Activated naive CD4-positive, alpha-beta T cell (primary cell): ENCODE measurements at regions not wholly inside any gene's neighbourhood (a gene's known extent, or its start where the extent isn't known, plus 50 kb on each side); places are given as distances from the start of the nearest gene placed in this dataset.

Experiments
- DNase-seq, 4 experiments: peaks; one replicate each; lab custom pipeline; 2025; lab: John Stamatoyannopoulos, UW

DNA sequence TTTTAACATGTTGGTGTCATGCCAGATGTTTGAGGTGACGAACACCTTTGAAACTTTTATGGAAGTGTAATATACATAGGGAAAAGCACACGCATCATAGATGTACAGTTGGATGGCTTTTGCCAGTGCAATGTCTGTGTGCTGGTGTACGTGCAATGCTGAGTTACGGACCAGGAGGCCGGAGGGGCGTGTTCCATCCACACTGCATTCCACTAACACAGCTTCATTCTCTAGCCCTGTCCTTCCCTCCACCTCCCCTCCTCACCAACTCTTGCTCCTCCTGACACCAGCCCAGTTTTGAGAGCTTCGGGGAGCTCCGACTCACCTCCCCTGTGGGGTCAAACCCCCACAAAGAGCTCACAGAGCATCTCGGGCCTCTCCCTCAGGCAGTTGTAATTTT, 358.8 kb downstream of the C16orf95 start:
- DNase-seq: no peak

DNA sequence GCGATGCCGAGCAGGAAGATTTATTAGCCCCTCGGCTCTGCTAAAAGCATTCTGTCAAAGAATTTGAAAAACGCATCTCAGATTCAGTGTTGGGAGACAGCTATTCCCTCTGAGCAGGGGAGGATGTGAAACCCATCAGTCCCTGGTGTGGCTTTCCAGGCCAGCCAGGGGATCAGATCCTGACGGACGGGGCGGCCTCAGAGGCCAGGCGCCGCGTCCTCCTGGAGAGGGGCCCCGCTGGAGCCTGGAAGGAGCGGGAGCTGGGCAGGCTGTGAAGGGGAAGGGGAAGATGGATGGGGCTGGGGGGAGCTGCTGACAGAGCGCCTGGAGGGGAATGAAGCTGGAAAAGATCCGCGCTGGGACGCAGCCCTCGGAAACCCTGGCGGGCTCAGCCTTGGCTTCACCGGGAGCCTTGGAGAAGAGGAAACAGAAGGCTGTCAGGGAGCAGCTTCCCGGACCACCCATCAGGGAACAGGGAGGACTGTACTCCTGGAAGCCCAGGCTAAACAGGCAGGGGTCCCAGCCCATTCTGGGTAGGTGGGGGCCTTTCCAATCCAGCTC, 358.0 kb downstream of the C16orf95 start:
- DNase-seq: no peak

DNA sequence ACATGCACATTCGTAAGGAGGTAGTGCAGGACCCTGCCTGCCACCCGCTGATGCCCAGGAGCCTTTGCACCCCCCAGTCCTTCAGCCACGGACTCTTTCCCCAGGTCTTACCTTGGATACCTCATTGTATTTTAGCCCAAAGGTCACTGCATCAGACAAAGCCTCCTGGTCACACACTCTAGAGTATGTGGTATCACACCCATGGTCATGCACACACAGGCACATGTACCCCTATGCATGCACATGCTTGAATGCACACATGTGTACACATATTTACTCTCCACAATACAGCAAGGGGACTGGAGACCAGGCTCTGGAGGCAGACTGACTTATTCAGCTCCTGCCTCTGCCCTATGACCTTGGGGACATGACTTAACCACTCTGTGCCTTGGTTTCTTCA, 357.5 kb downstream of the C16orf95 start:
- no peak for DNase-seq

DNA sequence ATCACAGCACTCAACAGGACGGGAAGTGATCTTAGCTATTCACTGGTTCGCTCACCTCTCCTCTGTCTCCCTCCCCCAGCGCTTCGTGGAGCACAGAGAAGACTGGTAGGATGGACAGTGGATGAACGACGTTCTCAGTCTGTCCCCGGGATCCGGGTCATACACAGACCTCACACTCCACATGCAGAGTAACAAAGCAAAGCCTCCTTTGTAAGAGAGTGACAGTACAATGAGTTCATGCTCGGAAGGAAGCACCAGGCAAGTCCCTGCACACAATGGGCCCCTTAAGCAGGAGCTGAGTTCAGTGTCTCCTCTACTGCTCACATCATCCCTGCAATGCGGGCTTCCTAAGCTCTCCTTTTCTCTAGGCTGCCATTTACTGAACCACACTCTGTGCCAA, 356.9 kb downstream of the C16orf95 start:
- DNase-seq: no peak

DNA sequence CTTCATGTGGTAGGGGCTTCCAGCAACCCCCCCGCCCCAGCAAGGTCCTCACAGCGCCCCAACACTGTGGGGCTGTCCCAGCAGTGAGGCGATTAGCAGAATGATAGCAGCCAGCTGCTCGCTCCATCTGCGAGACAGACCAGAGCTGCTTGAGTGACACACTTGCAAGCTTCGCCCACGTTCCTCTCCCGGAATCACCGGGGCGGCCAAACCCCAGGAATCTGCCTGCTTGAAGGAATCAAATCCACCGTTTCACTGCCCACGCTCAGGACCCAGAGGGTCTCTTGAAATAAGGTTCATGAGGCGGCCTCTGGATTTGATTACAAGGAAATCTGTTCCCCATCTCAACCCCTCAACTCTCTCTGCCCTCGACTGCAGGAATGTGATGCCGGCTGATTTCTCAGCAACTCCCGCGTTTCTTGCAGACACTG, 356.0 kb downstream of the C16orf95 start:
- no peak for DNase-seq

DNA sequence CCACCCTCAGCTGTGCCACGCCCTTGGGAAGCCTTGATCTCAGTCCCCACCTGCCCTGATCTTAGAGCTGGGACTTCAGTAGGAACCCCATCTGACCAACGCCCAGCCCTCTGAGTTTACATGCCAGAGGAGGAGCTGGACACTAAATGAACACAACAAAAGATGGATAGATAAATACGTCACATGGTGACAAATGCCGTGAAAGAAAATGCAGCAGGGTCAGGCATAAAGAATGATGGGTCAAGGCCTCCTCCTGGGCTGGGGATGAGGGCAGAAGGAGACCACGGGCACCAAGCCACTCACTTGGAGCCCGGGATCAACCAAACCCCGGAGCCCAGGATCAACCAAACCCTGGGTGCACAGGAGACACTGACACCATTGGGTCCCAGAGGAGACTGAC, 354.9 kb downstream of the C16orf95 start:
- no peak for DNase-seq

DNA sequence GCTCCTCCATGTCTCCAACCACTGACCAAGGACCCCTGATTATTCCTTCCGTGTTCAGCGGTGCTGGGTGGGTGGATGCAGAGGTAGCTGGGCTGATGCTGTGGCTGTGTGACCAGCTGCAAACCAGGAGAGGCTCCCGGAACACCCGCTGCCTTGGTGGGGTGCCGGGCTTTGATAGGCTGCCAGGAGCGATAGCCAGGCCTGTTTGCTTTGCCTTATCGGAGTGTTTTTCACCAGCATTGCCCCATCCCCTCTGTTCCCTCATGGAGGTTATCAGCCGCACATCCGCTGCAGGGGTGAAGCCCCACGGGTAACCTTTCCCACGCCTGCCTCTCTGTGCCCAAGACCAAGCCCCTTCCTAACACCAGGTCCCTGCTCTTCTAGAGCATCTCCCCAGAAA, 354.3 kb downstream of the C16orf95 start:
- DNase-seq: no peak

DNA sequence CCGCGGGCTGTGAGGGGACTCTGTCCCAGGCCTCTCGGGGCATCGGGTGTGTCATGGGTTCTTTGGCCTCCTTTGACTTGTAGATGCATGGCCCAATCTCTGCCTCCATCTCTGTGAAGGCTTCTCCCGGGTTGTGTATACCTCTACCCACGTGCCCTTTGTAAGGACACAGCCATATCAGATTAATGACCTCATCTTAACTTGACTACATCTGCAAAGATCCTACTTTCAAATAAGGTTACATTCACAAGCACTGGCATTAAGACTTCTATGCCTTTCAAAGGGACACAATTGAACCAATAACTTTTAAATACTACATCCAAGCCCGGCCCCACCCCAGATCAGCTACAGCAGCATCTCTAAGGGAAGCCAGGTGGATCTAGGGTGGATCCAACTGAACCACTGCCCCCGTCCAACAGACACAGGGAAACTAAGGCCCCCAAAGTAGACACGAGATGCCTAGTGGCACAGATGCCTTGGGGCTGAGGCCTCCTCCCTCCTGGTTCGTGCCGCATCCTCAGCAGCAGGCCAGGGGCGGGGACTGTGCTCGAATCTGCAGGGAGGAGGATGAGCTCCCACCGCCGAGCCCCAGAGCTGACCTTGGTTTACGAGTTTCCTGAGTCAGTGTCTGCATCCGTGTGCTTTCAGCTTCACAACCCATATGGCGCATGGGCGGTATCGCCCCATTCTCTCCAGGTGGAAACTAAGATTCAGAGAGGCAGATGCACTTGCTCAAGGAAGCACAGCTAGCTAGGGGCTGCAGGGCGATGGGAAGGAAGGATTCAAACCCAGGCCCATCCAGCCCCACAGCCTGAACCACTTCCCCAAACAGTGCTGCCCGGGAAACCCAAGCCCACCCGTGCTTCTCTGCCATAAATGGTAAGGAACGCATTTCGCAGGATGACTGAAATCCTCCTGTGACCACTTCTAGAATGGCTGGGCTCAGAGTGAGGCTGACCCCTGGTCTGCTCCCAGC, 353.3 kb downstream of the C16orf95 start:
- no peak for DNase-seq

DNA sequence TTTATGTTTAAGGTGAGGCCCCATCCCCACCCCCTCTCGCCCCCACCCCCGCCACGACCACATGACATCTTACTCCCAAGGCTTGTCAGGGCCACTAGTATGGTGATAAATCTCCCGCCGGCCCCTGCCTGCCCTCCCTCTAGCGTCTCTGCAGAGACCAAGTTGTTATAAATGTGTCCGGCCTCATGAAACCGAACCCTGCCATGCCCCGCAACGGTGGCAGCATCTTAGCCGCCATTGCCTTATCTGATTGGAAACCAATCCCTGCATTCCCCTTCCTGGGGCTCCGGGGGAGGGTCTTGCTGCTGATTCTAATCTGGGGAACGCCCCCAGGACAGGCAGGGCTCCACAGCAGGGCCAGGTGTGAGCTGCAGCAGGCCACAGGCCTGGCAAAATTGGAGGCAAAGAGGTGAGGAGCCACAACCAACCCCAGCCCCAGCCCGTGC, 352.4 kb downstream of the C16orf95 start:
- DNase-seq: no peak

DNA sequence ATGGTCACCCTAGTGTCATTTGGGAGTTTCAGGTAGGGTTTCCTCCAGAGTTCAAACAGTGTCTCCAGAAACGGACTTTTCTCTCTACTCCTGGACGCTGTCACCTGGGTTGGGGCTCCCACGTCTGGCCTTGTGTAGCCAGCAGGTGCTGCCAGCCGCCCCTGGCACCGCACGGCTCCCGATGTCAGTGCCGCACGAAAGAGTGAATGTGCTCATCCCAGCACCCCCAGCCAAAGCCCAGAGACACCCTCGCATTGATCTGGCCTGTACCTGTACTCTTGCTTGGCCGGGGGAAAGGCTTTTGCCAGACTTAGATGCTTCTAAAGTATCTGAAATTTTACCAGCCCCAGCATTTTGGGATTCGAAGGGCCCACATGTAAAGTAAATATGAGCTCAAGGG, 351.9 kb downstream of the C16orf95 start:
- DNase-seq: no peak

DNA sequence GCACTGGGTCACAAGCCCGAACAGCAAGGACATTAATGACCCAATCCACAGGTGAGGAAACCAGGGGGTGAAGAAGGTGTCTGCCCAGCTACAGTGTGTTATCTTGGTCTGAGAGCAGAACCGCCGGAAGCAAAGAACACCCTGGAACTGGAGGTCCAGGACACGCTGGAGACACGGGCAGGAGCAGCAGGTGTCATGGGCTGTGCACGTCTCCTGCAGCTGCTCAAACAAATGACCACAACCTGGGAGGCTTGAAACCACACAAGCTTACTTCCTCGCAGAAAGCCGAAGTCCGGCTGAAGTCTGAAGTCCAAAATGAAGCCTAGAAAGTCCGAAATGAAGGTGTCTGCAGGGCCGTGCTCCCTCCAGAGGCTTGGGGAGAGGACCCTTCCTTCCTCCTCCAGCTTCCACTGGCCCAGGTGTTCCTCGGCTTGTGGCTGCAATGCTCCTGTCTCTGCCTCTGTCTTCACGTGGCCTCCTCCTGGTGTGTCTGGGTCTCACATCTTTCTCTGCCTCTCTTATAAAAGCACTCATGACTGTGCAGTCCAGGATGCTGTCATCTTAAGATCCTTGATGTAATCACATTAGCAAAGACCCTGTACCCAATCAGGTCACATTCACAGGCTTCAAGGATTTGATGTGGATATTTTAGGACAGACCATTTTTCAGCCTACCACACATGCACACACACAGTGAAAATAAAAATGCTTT, 351.2 kb downstream of the C16orf95 start:
- no peak for DNase-seq

DNA sequence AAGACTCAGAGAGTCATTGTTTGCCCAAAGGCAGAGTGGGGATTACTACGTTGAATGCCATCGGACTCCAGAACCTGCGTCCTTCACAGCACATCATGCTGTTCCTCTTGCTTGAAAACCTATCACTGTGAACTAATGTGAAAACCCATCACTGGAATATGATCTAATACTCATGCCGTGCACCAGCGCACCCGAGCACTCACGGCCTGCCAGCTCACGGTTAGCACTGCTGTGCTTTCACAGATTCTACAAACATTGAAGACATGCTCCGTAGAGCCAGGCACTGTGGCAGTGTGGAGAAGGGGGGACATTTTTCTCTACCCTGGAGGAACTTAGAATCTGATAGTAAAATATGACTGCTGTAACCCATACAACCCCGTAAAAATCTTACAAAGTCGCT, 350.4 kb downstream of the C16orf95 start:
- no peak for DNase-seq

DNA sequence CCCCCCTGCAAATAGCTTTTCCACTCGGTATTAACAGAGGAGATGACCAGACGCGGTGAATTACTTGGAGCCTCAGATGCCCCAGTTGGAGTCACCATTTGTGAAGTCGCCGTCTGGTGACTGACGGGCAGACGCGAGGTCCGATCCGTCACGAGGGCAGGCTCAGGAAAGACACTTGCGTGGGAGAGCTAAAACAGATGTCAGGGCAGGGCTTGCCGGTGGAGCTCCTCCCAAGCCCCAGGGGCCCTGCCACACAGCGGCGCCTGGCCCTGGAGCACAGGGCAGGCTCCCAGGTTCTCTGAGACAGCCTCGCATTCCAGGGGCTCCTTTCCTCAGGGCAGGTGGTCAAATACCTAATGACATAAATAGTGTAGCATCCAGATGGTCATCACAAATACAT, 348.3 kb downstream of the C16orf95 start:
- no peak for DNase-seq

DNA sequence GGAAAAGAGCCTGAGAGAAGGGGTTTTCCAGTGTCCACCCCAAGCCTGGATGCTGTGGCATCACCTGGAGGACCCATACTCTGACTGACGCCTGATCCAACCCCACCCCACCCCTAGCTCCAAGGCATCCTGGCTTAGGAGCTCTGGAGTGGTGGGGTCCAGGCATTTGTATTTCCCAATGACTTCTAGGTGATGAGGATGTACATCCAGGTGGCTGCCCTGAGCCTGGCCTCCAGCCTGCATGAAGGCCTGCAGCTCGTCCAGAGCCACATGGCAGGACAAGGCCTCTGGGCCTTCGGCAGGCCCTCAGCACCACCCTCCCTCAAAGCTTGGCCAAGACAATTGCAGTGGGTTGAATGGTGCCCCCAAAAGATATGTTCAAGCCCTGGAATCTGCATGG, 347.5 kb downstream of the C16orf95 start:
- no peak for DNase-seq

DNA sequence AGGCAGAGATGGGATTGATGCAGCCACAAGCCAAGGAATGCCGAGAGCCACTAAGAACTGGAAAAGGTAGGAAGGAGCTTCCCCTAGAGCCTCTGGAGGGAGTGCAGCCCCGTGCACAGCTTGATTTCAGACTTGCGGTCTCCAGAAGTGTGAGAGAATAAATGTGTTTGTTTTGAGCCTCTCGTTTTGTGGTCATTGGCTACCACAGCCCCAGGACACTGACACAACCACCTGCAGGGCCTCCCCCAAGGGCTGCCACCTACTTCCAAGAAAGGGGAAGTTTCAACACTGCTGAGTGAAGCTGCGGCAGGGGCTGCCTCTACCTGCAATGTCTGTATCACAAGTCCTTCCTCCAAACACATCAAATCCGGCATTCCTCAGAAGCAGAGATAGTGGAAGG, 346.9 kb downstream of the C16orf95 start:
- DNase-seq: no peak

DNA sequence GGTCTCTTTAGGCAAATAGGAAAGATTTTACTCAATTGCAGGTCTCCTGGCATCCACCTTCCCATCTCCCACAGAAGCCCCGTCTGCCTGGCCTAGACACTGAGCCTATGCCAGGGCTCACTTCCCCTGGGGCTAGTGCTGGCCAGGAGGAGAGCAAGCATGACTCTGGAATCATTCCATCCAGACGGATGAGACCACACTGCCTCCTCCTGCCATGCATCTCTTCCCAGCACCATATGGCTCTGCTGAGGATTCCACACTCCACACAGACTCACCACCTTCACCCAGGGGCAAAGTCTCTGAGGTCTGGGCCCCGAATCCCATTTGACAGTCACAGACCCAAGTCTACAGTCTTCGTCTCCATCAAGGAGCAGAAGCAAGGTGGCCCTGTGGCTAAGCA, 346.5 kb downstream of the C16orf95 start:
- DNase-seq: no peak

DNA sequence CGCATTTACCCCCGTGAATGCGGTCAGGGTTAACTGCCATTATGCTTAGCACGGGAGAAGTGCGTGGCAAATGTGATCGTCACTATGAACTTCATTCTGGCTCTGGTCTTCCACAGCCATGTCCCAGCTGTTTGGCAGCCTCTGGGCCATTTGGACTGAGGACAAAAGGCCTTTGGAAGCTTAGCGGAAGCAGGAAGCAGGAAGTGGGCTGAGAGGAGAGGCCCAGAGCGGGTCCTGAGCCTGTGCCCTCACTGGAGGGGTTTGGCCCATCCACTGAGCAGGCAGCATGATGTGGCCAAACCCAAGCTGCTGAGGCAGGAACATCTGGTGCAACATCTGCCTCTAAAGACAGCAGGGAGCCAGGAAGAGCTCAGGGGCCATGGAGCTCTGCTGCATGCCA, 345.9 kb downstream of the C16orf95 start:
- DNase-seq: no peak

DNA sequence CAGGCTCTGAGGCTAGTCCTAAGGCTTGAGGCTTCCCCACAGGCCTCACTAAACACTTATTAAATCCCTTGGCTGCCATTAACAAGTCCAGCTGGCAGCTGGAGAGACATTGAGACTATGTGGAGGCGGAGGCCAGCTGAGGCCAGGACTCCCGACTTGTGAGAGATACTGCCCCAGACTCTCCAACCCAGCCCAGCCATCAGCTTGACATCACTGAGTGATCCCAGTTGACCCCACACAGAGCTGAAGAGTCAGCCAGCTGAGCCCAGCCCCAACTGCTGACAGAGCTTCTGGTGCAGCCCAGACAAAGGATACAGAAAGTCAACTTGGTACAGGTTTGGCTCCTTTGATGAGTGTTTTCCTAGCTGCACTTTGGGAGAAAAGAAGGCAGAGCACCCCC, 343.1 kb downstream of the C16orf95 start:
- no peak for DNase-seq

DNA sequence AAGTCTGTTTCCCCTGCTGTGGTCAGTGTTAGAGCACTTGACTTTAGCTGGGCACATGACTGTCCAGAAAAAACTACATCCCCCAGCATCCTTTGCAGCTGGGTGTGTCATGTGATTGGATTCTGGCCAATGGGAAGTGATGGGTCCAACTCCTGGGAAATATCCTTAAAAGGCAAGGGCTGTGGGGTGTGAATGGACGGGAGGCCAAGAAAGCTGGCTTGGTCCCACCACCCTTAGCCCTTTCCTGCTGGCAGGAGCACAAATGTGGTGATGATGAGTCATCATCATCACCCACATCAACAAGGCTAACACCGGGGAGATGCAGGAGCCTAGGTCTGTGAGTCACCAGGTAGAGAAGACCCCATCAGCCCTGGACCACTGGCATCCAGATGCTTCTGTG, 341.7 kb downstream of the C16orf95 start:
- DNase-seq: no peak

DNA sequence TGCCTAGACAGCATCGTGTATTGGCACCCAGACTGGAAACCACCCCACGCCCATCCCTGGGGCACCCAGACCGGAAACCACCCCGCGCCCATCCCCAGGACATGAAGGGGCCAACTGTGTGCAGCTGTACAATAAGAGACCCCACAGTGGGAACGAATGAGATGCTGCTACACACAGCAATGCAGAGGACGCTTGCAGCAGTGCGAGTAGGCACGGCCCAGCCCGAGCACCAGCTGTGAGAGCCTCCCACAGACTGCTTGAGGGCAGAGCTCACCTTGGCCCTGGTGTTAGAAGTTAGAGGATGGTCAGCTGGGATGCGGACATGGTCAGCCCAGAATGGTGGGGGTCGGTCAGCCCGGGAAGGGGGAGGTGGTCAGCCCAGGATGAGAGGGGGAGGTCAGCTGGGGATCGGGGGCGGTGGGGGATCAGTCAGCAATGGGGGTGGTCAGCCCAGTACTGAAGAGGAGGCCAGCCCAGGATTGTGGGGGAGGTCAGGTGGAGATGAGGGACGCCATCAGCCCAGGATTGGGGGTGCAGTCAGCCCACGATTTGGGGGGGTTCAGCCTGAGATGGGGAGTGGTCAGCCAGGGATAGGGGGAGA, 340.0 kb downstream of the C16orf95 start:
- DNase-seq: no peak

DNA sequence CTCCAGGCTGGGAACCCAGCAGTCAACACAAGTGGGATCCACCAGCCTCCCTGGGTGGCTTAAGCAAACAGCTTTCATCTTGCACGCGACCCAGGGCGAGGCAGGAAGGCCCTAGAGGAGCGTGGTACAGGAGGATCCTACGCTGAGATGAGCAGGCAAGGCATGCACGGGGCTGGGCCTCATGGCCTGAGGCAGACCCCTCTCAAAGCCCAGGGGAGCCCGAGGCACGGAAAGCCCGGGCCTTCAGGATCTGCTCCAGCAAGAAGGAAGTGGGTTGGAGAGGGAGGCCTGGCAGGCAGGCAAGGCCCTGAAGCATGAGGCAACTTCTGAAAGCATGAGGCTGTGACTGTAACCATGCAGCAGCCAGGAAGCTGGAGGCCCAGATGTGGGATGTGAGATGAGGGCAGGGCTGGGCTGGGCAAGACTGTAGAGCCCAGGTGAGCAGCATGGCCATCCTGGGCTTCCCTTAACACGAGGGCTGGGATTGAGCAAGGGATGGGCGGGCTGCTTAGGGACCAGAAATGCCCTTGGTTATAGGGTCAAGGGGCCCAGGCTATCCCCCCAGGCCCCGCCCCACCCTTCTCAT, 338.7 kb downstream of the C16orf95 start:
- DNase-seq: no peak

DNA sequence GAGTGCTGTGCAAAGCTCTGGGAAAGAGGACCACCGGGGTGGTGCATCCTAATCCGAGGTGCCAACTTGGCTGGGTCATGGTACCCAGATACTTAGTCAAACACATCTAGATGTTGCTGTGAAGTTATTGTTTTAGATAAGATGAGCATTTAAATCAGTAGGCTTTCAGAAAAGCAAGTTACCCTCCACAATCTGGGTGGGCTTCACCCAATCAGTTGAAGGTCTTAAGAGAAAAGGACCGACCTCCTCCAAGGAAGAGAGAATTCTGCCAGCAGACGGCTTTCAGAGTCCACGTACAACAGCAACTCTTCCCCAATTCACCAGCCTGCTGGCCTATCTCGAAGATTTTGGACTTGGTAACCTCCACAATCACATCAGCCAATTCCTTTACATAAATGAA, 338.1 kb downstream of the C16orf95 start:
- no peak for DNase-seq
